Activated CD8-positive, alpha-beta memory T cell treated with anti-CD3 and anti-CD28 coated beads for 48 hours (primary cell): ENCODE measurements at regions not wholly inside any gene's neighbourhood (a gene's known extent, or its start where the extent isn't known, plus 50 kb on each side); places are given as distances from the start of the nearest gene placed in this dataset.
A peak's percentile ranks its signal among the peaks of the same experiment; 100 is the strongest.
"Not testable (repeated sequence)": the region's sequence is repeated elsewhere in the genome, so short reads cannot be mapped to it uniquely, and the experiment has no call there.

ENCODE experiments used
- DNase-seq, 3 experiments: peaks; one replicate each; pipeline ENCODE4 v3.0.0-alpha.2; 2020; ENCODE audit warnings: low read depth in 2 of 3, low spot score in 2 of 3

DNA sequence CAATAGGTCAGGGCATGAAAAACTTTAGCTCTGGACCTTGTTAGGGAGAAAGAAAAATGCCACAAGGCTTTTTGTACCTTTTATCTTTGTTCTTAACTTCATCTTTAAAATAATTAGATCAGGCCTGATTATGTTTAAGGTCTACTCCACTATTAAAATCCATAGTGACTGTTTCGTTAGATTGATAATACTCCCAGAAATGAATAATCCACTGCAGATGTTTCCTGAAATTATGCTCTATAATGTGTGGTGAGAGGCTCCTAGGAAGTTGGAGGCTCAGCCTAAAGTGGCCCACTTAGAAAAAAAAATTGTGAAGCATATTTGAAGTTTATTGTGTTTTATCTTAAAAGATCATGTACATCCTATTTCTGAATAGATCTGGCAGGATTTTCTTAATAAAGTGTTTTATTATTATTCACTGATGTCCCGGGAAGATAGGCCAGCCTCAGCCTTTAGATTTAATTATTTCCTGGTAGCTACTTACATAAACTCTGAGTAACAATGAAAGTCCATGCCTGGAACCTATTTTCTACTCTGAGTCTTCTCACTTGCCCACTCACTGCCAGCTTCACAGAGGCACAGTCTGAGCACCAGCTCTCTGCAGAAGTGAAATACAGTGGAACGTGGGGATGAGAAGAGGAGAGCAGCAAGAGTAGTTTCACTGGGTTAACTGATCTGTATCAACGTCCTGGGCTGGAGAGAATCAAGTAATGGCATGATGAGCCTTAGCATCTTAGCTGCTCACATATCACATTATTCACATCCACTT, 126.8 kb upstream of the TMEM170B start:
- peak in 1 of 3 experiments; percentile 11 for DNase-seq

- no peak for DNase-seq
Measured at GRCh38 chr6:11409371-11409770, 128.2 kb upstream of the TMEM170B start.

DNA sequence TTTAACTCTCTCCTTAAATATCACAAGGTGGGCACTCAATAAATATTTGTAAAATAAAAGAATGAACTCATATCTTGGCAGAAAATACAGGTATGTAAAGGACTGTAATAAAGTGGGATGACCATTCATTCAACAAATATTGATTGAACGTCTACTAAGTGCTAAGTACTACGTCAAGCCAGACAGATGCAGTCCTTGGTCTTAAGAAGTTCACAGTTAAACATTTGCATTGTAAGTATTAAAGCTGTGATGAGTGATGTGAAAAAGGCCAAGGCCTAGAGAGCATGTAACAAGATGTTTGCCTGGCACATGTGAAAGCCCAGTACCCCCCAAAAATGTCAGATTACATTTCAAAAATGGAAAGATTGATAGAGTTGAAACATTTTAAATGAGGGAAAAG, 130.1 kb upstream of the TMEM170B start:
- DNase-seq: no peak

DNA sequence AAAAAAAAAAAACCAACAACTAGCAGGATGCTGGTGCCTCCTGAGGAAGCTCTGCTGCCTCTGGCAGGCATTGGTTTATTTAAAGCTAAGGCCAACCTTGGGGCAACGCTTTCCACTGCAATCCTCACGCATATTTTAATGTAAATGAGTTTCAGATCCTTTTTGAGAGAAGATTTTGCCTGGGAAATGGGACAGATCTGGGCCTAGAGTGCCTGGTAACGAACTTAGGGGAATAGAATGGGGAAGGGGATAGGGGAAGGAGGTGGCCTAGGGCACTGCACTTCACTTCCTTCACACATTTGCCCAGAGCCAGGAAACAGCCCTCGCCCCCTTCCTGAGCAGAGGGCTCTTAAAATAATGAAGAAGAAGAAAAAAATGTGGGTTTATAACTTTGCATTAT, 132.7 kb upstream of the TMEM170B start:
- DNase-seq: no peak

- DNase-seq: no peak
Measured at GRCh38 chr6:11404081-11404480, 133.5 kb upstream of the TMEM170B start.

DNA sequence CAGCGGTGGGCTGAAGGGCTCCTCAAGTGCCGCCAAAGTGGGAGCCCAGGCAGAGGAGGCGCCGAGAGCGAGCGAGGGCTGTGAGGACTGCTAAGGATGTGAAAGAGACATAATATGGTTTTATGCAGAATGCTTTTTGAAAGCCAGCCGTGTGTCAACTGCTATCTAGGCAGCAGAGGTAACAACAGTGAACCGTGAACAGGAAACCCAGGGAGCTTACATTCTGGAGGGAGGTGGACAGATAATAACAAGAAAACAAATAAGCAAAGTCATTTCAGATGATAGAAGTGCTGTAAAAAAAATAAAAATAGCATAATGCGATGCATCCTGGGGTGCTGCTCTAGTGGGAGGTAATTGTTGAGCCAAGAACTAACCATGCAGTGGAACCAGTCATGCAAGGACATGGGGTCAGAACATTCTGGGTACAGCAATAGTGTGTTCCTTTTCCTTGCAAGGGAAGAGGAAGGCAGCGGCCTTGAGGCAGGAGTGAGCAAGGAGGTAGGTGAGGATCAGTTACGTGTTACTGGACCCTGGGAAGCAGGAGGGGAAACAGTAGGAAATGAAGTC, 134.4 kb upstream of the TMEM170B start:
- no peak for DNase-seq

DNA sequence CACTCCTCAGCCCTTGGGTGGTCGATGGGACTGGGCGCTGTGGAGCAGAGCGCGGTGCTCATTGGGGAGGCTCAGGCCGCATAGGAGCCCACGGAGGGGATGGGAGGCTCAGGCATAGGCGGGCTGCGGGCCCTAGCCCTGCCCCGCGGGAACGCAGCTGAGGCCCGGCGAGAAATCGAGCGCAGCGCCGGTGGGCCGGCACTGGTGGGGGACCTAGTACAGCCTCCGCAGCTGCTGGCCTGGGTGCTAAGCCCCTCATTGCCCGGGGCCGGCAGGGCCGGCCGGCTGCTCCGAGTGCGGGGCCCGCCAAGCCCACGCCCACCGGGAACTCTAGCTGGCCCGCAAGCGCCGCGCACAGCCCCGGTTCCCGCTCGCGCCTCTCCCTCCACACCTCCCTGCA, 135.0 kb upstream of the TMEM170B start:
- DNase-seq: not testable (repeated sequence)

DNA sequence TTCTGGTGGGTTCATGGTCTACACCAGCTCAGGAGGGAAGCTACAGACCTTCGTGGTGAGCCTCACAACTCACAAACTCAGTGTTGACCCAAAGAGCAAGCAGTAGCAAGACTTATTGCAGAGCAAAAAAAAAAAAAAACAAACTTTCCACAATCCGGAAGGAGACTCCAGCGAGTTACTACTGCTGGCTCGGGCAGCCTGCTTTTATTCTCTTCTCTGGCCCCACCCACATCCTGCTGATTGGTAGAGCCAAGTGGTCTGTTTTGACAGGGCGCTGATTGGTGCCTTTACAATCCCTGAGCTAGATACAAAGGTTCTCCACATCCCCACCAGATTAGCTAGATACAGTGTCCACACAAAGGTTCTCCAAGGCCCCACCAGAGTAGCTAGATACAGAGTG, 135.6 kb upstream of the TMEM170B start:
- DNase-seq: not testable (repeated sequence)

GRCh38 chr6:11398451-11399326, 138.9 kb upstream of the TMEM170B start:
- no peak for DNase-seq

DNA sequence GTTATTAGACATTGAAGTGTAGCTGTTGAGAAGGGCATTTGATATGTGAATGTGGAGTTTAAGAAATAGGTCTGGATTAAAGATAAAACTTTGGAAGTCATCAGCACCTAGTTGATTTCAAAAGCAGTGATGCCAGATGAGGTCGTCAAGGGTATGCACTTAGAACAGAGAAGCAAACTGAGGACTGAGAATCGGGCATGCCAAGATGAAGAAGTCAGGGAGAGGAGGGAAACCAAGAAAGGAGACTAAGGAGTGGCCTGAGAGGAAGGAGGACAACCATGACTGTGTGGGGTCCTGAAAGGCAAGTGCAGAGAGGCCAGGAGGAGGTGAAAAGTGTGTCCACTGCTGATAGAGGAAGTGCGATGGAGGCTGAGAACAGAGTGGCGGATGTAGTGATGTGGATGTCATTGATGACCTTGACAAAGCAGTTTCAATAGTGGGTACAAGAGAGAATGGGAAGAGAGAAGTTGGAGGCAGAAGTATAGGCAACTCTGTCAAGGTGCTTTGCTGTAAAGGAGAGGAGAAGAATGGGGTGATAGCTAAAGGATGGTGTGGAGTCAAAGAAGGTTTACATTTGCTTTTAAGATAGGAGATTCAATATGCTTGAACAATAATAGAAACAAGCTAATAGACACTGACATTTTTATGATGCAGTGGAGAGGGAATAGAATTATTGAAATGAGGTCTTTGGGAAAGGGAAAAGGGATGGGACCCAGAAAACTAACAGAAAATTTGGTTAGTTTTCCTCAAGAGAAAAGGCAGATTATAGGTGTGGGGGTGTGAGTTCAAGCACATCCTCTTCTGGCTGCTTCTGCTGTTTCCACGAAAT, 139.7 kb upstream of the TMEM170B start:
- DNase-seq: no peak

- no peak for DNase-seq
Measured at GRCh38 chr6:11396860-11397259, 140.7 kb upstream of the TMEM170B start.

DNA sequence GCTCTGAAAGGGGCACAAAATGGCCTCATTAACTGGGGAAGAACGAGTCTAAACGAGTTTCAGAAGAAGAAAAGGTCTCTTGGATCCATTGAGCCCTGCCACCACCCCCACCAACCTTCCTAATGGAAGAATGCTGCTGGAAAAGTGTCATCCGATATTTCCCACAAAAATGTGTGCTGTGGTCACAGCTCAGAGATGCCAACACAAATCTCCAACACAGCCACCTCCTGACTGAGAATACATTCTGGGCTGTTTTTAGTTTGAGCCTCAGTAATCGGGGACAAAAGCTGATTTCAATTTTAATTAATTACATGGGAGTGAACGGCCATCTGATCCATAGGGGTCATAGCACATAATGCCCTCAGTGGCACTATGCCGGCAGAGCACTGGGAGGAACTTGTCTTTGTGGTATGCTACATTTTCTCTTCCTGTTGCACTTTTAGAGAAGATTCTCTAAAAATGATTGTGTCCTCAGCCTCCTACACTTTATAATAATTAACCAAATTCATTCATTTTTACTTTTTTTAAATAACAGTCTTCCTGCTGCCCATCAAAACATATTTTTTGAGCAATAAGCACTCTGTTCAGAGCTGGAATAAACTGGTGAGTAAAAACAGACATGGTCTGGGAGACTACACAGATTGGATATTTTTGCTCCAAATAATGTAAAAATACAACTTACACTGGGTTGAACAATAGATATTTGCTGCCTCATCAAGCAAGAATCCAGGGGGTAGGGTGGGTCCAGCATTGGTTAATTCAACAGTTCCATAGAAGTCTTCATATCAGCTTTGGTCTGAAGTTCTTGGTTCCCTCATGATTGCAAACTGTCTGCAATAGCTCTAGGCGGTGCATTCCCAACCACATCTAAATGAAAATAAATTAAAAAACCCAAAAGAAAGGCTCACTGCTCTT, 143.6 kb upstream of the TMEM170B start:
- no peak for DNase-seq

DNA sequence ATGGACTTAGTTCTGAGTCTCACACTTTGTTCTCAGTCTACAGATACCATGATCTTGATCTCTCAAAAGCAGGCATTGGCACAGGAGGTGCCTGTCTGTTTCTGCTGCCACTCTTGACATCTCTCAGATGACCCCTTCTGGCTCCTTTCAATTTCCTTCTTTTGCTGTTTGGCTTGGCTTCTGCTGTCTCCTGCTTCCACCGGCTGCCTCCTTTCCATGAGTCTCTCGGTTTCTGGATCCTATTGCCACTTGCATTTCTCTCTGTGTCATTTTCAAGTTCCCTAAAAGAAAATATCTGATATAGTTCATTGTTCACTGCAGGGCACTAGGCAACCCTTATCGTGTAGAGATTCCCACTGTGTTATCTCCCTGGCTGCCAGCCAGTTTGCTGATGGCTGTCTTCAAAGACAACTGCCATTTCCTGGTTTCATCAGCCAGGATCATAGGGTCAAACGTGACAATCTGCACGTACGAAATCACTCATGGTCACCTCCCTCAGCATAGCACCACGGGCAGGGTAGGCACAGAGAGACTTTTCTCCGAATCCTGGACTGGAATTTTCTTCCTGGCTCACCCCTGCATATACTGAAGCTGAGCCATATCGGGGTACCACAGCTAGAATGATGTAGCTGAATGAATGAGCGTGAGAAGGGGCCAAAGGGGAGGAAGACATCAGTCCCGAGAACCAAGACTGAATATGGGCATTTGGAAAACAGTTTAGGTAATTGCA, 144.6 kb upstream of the TMEM170B start:
- DNase-seq: no peak

- no peak for DNase-seq
Measured at GRCh38 chr6:11391934-11392777, 145.4 kb upstream of the TMEM170B start.

DNA sequence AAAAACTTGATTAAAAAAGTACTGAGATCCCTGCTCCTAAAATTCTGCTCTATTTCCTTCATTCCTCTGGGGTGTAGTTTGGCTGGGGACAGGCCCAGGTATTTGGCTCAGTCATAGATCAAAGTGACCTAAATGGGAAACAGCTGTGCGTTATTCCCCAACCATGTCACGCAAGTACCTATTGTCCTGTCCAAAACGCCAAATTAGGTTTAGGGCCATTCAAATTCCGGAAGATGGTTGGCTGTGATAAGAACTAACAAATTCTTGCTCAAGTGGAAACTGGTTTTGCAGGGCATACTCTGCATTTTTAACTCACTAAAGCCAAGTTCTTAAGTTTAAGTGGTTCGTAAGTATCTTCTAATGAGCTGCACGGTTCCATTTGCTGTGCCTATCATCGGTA, 147.6 kb upstream of the TMEM170B start:
- no peak for DNase-seq

GRCh38 chr6:11388983-11389944, 148.3 kb upstream of the TMEM170B start:
- DNase-seq: no peak

GRCh38 chr6:11387707-11388430, 149.7 kb upstream of the TMEM170B start:
- no peak for DNase-seq
